Daoy (cell line): ENCODE measurements at regions not wholly inside any gene's neighbourhood (a gene's known extent, or its start where the extent isn't known, plus 50 kb on each side); places are given as distances from the start of the nearest gene placed in this dataset.

Experiments used
- DNase-seq: peaks from one replicate; pipeline ENCODE4 v3.0.0-alpha.2; 2015; ENCODE audit warnings: low read depth

GRCh38 chr7:136067277-136067676 is 90.1 kb upstream of the MTPN start:
- no peak for DNase-seq

- DNase-seq, result no peak
These were observed 89.4 kb upstream of the MTPN start for GRCh38 chr7:136066304-136067143.

GRCh38 chr7:136064627-136065237 is 87.6 kb upstream of the MTPN start:
- DNase-seq, result no peak

- no peak for DNase-seq
These were observed 86.9 kb upstream of the MTPN start for GRCh38 chr7:136064081-136064480.

GRCh38 chr7:136063326-136063666 is 86.1 kb upstream of the MTPN start:
- no peak for DNase-seq

- DNase-seq, result no peak
These were observed 85.6 kb upstream of the MTPN start for GRCh38 chr7:136062625-136063325.

- DNase-seq, result no peak
These were observed 84.3 kb upstream of the MTPN start for GRCh38 chr7:136061433-136061832.

- no peak for DNase-seq
These were observed 81.4 kb upstream of the MTPN start for GRCh38 chr7:136058546-136058945.

GRCh38 chr7:136057509-136057908 is 80.3 kb upstream of the MTPN start:
- no peak for DNase-seq

- DNase-seq, result no peak
These were observed 79.6 kb upstream of the MTPN start for GRCh38 chr7:136056651-136057231.

- DNase-seq, result no peak
These were observed 78.1 kb upstream of the MTPN start for GRCh38 chr7:136055266-136055665.

- DNase-seq, result no peak
These were observed 76.7 kb upstream of the MTPN start for GRCh38 chr7:136053689-136054485.

GRCh38 chr7:136051203-136051928 is 74.2 kb upstream of the MTPN start:
- no peak for DNase-seq

GRCh38 chr7:136050462-136050847 is 73.3 kb upstream of the MTPN start:
- DNase-seq, result no peak

- no peak for DNase-seq
These were observed 72.8 kb upstream of the MTPN start for GRCh38 chr7:136049818-136050461.

- DNase-seq, result no peak
These were observed 72.0 kb upstream of the MTPN start for GRCh38 chr7:136049117-136049516.

GRCh38 chr7:136046548-136046947 is 69.4 kb upstream of the MTPN start:
- no peak for DNase-seq

- no peak for DNase-seq
These were observed 68.8 kb upstream of the MTPN start for GRCh38 chr7:136045992-136046391.

- DNase-seq, result no peak
These were observed 68.0 kb upstream of the MTPN start for GRCh38 chr7:136045181-136045580.

GRCh38 chr7:136039577-136040345 is 62.6 kb upstream of the MTPN start:
- DNase-seq, result no peak
